GM23338 (cell line): ENCODE measurements at regions not wholly inside any gene's neighbourhood (a gene's known extent, or its start where the extent isn't known, plus 50 kb on each side); places are given as distances from the start of the nearest gene placed in this dataset.

Source experiments
- CREB1 ChIP-seq: fragments of 250-450 bp; sonication (Bioruptor Pico); IDR thresholded peaks from 2 replicates; pipeline ENCODE4 v1.5.0; 2020; ENCODE audit warnings: low read depth, mild to moderate bottlenecking, moderate library complexity
- CTCF ChIP-seq, 2 experiments: fragments of 200-600 bp in 1 of 2; sonication (generic) in 1 of 2; conservative IDR thresholded peaks; 2 replicates each; pipeline versions ENCODE4 v1.5.1 to v1.6.1; 2016 to 2017; ENCODE audit warnings: antibody characterized with exemption in 2 of 2, low read depth in 2 of 2, mild to moderate bottlenecking in 2 of 2, moderate library complexity in 1 of 2
- EZH2 ChIP-seq: fragments of 200-600 bp; sonication (generic); IDR thresholded peaks from one replicate; pipeline ENCODE4 v1.8.0; 2017; ENCODE audit warnings: antibody characterized with exemption, mild to moderate bottlenecking, low read depth; ENCODE audit not compliant: unreplicated experiment
- STAT1 ChIP-seq: IDR thresholded peaks from one replicate; pipeline ENCODE4 v1.6.1; 2016; ENCODE audit warnings: antibody characterized with exemption; ENCODE audit not compliant: unreplicated experiment

- TF ChIP-seq CTCF (conservative IDR thresholded peaks at IDR 0.05; ENCODE audit: low read depth in 2 of 2) (no peak), EZH2 (no peak), CREB1 (CRISPR knock-in tag) (no peak), STAT1 (no peak)
Measured at GRCh38 chrX:134148172-134148692, 88.8 kb upstream of the CCDC160 start.
